ENCODE measurements at regions not wholly inside any gene's neighbourhood (a gene's known extent, or its start where the extent isn't known, plus 50 kb on each side); places are given as distances from the start of the nearest gene placed in this dataset.

DNA sequence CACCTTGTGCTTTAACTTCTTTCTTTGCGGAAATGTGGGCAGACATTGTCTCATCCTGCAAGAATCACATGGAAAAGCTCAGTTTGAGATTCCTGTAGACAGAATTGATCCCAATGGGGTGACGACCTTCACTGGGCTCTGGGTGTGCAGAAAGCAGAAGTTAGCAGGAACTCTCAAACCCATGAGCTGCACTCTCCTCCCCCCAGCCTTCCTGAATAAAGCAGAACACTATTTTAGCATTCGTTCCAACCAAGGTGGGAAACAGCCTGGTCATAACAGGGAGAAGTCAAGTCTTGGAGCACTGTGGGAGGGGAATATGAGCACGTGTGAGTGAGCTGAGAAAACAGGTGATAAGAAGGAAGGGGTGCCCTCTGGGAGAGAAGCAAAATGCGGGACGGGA, 87.4 kb upstream of the FER start:
- no peak overlapping the region for H3K4me3 ChIP-seq (ENCODE audit: low read depth, low read length)
- TF ChIP-seq CTCF (IDR thresholded peaks at IDR 0.05; ENCODE audit: borderline replicate concordance, insufficient read depth, low read depth, low read length) = no peak

- no peak overlapping the region for H3K4me3 ChIP-seq (ENCODE audit: low read depth, low read length)
- no peak for TF ChIP-seq CTCF (IDR thresholded peaks at IDR 0.05; ENCODE audit: borderline replicate concordance, insufficient read depth, low read depth, low read length)
Measured at GRCh38 chr5:108659531-108659930, 88.2 kb upstream of the FER start.

DNA sequence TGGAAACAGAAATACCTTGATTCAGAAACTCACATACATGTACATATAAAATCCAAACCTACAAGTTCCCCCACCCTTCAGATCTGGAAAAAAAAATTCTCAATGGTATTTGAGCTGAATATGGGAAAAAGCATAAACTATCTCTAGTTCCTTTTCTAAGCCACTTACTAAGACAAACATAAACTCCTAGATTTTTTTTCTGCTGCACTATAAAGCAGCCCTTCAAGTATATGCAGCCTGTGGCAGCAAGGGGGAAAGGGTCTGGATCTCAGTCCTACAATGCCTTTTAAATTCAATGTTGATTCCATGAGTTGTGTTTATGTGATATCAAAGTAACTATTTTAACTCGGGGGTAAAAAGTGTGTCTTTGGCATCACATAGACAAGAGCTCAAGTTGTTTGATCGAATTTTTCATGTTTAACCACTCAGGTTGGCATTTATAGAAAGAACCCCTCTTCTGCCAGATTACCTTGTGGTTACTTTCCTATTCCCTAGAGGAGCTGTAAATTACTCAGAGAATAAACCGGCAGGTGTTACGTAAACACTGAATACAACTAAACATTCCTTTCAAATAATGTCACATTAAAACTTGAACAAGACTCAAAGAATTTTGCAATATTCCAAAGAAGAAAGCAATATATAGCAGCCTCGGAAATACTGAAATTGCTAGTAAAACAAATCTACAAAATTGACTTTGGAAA, 91.8 kb upstream of the FER start:
- no peak overlapping the region for H3K4me3 ChIP-seq (ENCODE audit: low read depth, low read length)
- no peak for TF ChIP-seq CTCF (IDR thresholded peaks at IDR 0.05; ENCODE audit: borderline replicate concordance, insufficient read depth, low read depth, low read length)

GRCh38 chr5:108654051-108654450, 93.6 kb upstream of the FER start:
- no peak overlapping the region for H3K4me3 ChIP-seq (ENCODE audit: low read depth, low read length)
- no peak for TF ChIP-seq CTCF (IDR thresholded peaks at IDR 0.05; ENCODE audit: borderline replicate concordance, insufficient read depth, low read depth, low read length)

DNA sequence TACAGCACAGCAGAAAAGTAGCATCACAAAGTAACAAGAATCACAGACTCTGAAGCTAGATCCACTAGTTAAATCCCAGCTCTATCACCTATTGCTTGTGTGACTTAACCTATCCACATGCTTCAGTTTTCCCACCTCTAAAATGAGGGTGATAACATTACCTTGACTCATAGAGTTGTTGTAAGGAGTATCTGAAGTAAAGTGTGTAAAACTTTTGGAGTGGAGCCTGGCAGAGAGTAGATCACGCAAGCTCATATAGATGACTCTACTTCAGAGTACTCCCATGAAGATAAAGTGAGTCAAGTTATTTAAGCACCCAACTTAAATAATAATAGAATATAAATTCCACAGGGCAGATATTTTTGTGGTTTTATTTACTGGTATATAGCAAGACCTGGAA, 94.5 kb upstream of the FER start:
- TF ChIP-seq CTCF (IDR thresholded peaks at IDR 0.05; ENCODE audit: borderline replicate concordance, insufficient read depth, low read depth, low read length) = no peak
- H3K4me3 ChIP-seq (ENCODE audit: low read depth, low read length) = no peak overlapping the region

GRCh38 chr5:108650997-108651396, 96.7 kb upstream of the FER start:
- H3K4me3 ChIP-seq (ENCODE audit: low read depth, low read length) = no peak overlapping the region
- no peak for TF ChIP-seq CTCF (IDR thresholded peaks at IDR 0.05; ENCODE audit: borderline replicate concordance, insufficient read depth, low read depth, low read length)

- TF ChIP-seq CTCF (IDR thresholded peaks at IDR 0.05; ENCODE audit: borderline replicate concordance, insufficient read depth, low read depth, low read length) = no peak
- H3K4me3 ChIP-seq (ENCODE audit: low read depth, low read length) = no peak overlapping the region
Measured at GRCh38 chr5:108649646-108650045, 98.1 kb upstream of the FER start.

Data from GM12875 (cell line).